Activated CD4-positive, alpha-beta T cell treated with anti-CD3 and anti-CD28 coated beads for 1 hour (primary cell): ENCODE measurements at regions not wholly inside any gene's neighbourhood (a gene's known extent, or its start where the extent isn't known, plus 50 kb on each side); places are given as distances from the start of the nearest gene placed in this dataset.
"Not testable (repeated sequence)": the region's sequence is repeated elsewhere in the genome, so short reads cannot be mapped to it uniquely, and the experiment has no call there.

Experiments used
- DNase-seq: peaks from one replicate; pipeline ENCODE4 v3.0.0-alpha.2; 2020

DNA sequence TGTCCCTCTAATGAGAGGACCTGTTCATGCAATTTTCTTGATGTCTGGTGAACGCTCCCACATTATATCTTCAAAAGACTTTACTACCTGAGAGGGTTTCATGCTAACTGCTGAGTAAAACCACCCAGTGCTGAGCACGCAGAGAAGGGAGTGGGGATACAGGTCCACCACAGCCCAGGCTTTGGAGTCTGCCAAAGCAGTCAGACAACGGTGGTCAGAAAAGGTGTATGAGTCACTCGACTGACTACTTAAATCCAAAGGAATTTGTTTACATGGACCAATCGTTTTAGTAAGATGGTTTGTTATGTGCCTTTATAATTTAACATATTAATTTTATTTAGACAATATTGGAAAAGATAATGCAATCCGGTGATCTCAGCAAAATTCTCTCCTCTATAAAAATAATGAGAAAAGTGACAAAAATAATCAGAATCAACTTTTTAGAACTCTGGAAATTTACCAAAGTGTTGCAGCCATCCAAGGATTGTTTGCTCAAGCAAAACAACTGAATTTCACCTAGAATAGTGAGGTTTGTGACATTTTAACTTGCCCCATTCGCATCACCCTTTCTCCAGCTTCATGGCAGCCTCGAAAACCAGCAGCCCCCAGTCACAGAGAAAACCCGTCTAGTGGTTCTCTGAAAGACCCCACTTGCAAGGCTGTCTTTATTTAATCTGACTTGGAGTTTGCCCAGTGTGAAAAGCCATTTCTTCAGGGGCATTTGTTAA, 52.1 kb upstream of the PLGLB2 start:
- DNase-seq, result not testable (repeated sequence)
